ENCODE measurements at regions not wholly inside any gene's neighbourhood (a gene's known extent, or its start where the extent isn't known, plus 50 kb on each side); places are given as distances from the start of the nearest gene placed in this dataset.

- no peak for DNase-seq
Observed at GRCh38 chr18:76569644-76570419, 74.8 kb upstream of the ZNF516 start.

DNA sequence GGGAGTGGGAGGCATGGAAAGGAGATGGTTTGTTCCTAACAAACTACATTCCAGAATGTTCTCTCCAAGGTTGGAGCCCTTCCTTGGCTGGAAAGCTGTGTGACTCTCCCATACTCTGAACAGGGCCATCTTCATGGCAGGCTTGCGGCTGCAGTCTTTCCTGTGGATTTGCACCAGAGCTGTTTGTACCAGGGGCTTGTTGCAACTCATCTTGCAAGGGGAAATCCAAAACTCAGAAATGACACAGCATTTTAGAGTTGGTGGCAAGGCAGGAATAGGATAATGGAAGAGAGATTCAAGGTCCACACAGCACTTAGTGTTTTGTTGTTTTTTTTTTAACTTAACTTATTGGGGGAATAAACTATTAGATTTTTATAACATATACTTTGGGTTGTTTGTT, 73.7 kb upstream of the ZNF516 start:
- no peak for DNase-seq

DNA sequence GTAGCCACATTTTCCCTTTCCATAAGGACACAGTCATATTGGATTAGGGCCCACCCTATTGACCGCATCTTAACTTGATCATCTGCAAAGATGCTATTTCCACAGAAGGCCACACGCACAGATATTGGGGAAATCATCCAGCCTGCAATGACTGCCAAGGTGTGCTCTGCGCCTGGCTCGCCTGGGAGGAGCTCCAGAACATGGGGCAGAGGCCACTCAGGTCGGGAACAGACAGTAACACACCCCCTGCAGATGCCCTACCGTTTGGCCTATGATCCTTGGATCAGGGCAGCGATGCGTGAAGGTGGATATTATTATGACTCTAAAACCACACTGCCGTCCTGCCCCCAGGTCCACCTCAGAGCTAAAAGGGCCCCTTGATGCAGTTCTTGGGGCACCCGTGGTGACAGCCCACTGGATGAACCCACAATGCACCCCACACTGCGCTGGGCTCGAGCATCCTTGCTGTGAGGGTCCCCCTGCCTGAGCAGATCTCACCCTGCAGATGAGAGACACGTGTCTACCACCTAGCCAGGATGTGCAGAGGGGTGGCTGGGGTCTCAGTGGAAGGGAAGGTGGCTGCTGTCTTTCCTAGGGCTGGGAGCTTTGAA, 72.9 kb upstream of the ZNF516 start:
- no peak for DNase-seq

GRCh38 chr18:76566987-76567386, 71.9 kb upstream of the ZNF516 start:
- no peak for DNase-seq

DNA sequence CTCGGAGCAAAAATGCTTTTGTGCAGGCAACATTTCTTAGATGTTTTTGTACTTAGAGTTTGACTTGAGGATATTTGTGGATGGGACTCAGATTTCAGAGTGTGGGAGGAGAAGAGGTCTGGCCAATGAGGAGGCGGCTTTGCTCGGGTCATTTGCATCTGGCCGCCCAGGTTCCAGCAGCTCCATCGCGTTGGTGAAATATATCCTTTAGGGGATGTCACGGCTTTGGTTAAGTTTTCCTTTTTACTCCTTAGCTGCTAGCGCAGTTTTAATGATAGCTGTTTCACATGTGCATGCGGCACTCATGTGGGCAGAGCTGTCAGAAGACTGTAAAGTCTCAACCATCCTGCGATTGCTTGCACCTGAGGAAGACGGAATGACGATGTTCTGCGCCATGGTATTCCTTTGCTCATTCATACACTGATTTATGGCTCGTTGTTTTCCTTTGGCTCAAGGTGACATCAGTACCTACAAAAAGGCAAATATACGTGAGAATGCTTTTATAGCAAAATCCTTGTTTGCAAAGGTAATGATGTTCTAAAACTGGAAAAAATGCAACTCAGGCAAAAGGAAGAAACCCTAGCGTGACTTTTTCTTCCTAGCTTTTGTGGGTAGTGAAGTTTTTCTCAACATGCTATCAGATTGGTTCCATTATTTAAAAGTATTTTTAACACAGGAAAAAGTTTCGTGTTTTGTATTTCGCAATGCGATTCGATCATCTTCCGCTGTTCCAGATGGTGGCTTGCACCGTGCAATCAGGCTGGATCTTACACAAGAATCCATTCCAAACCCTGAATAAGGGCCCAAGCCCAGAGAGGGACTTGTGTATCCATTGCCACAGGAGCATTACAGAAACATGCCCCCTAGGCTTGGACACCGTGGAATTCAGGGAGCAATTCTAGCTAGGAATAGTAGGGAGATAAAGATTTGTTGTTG, 70.5 kb upstream of the ZNF516 start:
- peak; percentile 89 for DNase-seq

DNA sequence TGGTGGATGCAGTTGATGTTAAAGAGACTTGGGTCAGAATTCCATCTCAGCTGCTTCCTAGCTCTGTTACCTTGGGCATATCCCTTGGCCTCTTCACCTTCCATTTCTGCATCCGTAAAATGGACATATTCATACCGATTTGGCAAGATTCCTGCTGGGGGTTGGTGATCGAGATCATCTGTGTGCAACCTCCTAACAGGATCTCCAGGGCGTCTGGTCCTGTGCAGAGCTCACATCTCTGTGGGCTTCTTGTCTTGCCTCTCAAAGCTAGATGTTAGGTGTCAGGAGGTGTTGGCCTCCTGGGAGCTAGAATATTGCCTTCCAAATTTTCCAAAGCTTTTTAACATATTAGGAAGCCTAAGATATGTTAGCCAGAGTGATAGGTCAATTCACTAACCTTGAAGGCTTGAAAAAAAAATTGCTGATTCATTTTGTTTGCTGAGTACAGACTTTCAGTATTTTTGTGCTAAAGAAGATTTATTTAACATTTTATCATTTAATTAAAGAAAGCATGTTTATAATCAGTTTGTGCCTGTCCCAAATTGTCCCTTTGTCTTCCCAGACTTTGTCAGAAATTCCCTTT, 69.7 kb upstream of the ZNF516 start:
- DNase-seq = peak; percentile 58

GRCh38 chr18:76564117-76564516, 69.1 kb upstream of the ZNF516 start:
- peak; percentile 43 for DNase-seq

- no peak for DNase-seq
Observed at GRCh38 chr18:76562286-76563122, 67.5 kb upstream of the ZNF516 start.

- DNase-seq = peak; percentile 82
Observed at GRCh38 chr18:76558881-76559667, 64.0 kb upstream of the ZNF516 start.

GRCh38 chr18:76557026-76557575, 62.1 kb upstream of the ZNF516 start:
- DNase-seq = no peak

DNA sequence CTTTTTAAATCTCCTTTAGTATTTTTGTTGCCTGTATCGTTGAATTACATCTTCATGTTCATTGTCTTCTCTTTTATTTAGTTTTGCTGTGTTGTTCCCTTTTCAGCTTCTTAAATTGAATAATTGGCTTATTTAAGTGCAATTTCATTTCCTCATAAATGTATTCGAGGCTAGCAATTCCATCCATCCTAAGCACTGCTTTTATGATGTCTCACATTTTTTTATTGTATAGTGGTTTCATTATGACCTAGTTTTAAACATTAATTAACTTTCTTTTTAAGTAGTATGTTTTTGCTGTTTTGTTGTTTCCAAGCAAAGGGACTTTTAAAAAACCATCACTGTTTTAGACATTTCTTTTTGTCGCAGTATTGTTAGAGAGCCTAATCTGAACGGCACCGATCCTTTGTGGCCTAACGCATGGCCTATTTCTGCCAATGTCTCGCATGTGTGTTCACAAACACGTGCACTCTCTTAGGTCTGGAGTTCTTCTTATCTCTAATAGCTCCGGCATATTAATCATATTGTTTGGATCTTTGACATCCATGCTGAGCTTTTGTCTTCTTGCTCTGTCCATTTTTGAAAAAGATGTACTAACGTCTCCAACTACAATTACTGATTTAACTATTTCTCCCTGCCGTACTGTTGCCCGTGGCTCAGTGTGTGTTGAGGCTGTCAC, 59.6 kb upstream of the ZNF516 start:
- DNase-seq = no peak

GRCh38 chr18:76553715-76554546, 58.9 kb upstream of the ZNF516 start:
- no peak for DNase-seq

- no peak for DNase-seq
Observed at GRCh38 chr18:76548541-76548940, 53.5 kb upstream of the ZNF516 start.

- no peak for DNase-seq
Observed at GRCh38 chr18:76547296-76547695, 52.3 kb upstream of the ZNF516 start.

GRCh38 chr18:76546436-76546835, 51.4 kb upstream of the ZNF516 start:
- no peak for DNase-seq

DNA sequence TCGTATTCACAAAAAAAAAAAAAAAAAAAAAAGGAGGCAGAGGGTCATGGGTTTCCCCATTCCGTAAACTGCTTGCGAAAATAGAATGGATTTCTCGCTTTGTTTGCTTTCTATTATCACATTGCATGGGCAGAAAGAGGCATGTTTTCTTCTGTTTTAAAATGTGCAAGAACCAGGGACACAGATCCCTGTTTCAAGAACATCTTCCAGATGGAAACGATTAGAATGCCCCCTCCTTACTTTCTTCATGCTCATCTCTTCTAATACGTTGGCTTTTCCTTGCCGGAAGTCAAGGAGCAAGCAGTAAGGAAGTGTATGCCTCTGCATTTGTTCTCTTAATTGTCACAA, 51.0 kb upstream of the ZNF516 start:
- peak; percentile 52 for DNase-seq

DNA sequence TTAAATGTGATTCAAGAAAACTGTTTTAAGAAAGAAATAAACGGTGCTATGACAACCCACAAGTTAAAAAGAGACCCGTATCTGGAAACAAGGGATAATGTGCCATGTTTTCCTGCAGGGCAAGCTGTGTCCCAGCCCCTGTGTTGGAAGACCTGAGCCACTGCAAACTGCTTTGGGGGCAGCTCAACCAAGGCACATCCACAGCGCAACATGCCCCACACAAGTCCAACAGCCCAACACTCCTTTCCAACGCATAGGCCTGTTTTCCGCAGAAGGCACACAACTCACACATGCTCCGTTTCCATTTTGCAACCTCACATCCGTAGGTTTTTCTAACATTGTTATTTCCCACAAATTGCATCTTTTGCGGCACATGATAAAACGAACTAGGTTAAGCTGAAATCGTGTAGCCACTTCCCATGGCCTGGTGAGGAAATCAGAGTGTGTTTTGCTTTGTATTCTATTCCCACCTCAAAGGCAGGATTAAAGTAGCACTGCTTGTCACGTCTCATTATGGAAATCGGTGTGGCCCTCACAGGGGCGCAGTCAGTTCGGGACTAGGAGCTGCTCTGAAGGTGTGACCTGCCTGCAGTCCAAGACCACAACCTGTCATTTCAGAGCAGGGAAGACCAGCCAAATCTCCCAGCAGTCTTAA, 50.5 kb upstream of the ZNF516 start:
- DNase-seq = no peak

GRCh38 chr18:76544511-76545345, 49.7 kb upstream of the ZNF516 start:
- DNase-seq = no peak
